ENCODE measurements at regions not wholly inside any gene's neighbourhood (a gene's known extent, or its start where the extent isn't known, plus 50 kb on each side); places are given as distances from the start of the nearest gene placed in this dataset.
A peak's percentile ranks its signal among the peaks of the same experiment; 100 is the strongest.

- Histone ChIP-seq H3K9ac (peak overlapping the region; percentile 99), H3K4me3 (ENCODE audit: low read depth in 2 of 2, low read length in 1 of 2) (peak overlapping the region; percentile 38 to 69; a peak in 3 of 4 replicates), H3K4me1 (ENCODE audit: control insufficient read depth in 1 of 2, insufficient read depth in 2 of 2, low read depth in 1 of 2, low read length in 1 of 2) (peaks cover 34 to 54% of the 10 kb centered on the region in 2 experiments; a peak in 3 of 4 replicates)
Measured at GRCh38 chr22:46065691-46066454, 84.5 kb upstream of the PPARA start.

GRCh38 chr22:46066691-46067090 lies 83.6 kb upstream of the PPARA start:
- H3K9me2 ChIP-seq = no peaks in the 10 kb centered on the region
- peak overlapping the region; percentile 38 to 69 for H3K4me3 ChIP-seq (ENCODE audit: low read depth in 2 of 2, low read length in 1 of 2)
- H3K4me2 ChIP-seq = peak overlapping the region; percentile 95
- no peaks in the 10 kb centered on the region for H3K9me3 ChIP-seq
- H3K79me2 ChIP-seq (ENCODE audit: insufficient read depth) = peaks cover 91% of the 10 kb centered on the region
- peak overlapping the region; percentile 99 for H3K9ac ChIP-seq
- no peaks in the 10 kb centered on the region for H3K36me3 ChIP-seq (replicated peaks in 1 of 2; ENCODE audit: control insufficient read depth in 1 of 2, insufficient read depth in 2 of 2, low read length in 1 of 2)
- no peaks in the 10 kb centered on the region for H4K20me1 ChIP-seq (ENCODE audit: insufficient read depth)
- H3F3A ChIP-seq (replicated peaks; ENCODE audit: insufficient read depth) = peaks cover 37% of the 10 kb centered on the region
- no peak overlapping the region for H2AFZ ChIP-seq (ENCODE audit: low read depth)
- 2% methylated on average over 11 of the region's 11 CpGs for WGBS (ENCODE audit: low lambda C conversion rate)
- peak overlapping the region; percentile 100 for H3K27ac ChIP-seq (ENCODE audit: low read depth in 2 of 2, low read length in 1 of 2)
- POLR2A ChIA-PET = interaction anchor here (0.6 to 1.3 kb wide), 4 partner anchors 12 to 53 kb away, joined by 3 to 6 read pairs (median 3); no protein-coding TSS in a partner anchor
- H3K4me1 ChIP-seq (ENCODE audit: control insufficient read depth in 1 of 2, insufficient read depth in 2 of 2, low read depth in 1 of 2, low read length in 1 of 2) = peaks cover 34 to 54% of the 10 kb centered on the region in 2 experiments; a peak in 3 of 4 replicates
- no peak for DNase-seq
- CTCF ChIA-PET = interaction anchor here (0.9 to 2.4 kb wide), 6 partner anchors 11 to 69 kb away, joined by 3 to 11 read pairs (median 6); no protein-coding TSS in a partner anchor
- no peaks in the 10 kb centered on the region for H3K27me3 ChIP-seq (ENCODE audit: insufficient read depth)
- 0 out of 2 replicates have a peak, but pooled peaks have one; percentile 19 for TF ChIP-seq MXI1 (IDR thresholded peaks at IDR 0.05; ENCODE audit: low read depth, low read length)
- no peak for TF ChIP-seq CTCF (IDR thresholded peaks at IDR 0.05)
- peak; percentile 27; the same call in 1 of the 2 replicates for TF ChIP-seq TAF1 (IDR thresholded peaks at IDR 0.05; ENCODE audit: borderline replicate concordance, low read depth, low read length)
- TF ChIP-seq NRF1 (IDR thresholded peaks at IDR 0.05; ENCODE audit: low read depth, low read length) = no peak
- TF ChIP-seq, protein P1, sequence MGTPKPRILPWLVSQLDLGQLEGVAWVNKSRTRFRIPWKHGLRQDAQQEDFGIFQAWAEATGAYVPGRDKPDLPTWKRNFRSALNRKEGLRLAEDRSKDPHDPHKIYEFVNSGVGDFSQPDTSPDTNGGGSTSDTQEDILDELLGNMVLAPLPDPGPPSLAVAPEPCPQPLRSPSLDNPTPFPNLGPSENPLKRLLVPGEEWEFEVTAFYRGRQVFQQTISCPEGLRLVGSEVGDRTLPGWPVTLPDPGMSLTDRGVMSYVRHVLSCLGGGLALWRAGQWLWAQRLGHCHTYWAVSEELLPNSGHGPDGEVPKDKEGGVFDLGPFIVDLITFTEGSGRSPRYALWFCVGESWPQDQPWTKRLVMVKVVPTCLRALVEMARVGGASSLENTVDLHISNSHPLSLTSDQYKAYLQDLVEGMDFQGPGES (IDR thresholded peaks at IDR 0.05; ENCODE audit: low read depth, low read length) = no peak
- no peak for TF ChIP-seq GATA2 (CRISPR knock-in tag; IDR thresholded peaks at IDR 0.05)
- TF ChIP-seq, protein P2, sequence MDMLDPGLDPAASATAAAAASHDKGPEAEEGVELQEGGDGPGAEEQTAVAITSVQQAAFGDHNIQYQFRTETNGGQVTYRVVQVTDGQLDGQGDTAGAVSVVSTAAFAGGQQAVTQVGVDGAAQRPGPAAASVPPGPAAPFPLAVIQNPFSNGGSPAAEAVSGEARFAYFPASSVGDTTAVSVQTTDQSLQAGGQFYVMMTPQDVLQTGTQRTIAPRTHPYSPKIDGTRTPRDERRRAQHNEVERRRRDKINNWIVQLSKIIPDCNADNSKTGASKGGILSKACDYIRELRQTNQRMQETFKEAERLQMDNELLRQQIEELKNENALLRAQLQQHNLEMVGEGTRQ (IDR thresholded peaks at IDR 0.05; ENCODE audit: borderline replicate concordance, low read depth, low read length) = no peak

More at GRCh38 chr22:46065691-46066454, 84.5 kb upstream of the PPARA start:
- TF ChIP-seq NFIC (IDR thresholded peaks at IDR 0.05; ENCODE audit: borderline replicate concordance) (no peak), MXI1 (IDR thresholded peaks at IDR 0.05; ENCODE audit: low read depth, low read length) (no peak), MEF2A (IDR thresholded peaks at IDR 0.05; ENCODE audit: borderline replicate concordance, low read depth) (no peak), TAF1 (IDR thresholded peaks at IDR 0.05; ENCODE audit: borderline replicate concordance, low read depth, low read length) (no peak), ZBTB33 (IDR thresholded peaks at IDR 0.05; ENCODE audit: borderline replicate concordance, low read depth) (no peak), FOXM1 (IDR thresholded peaks at IDR 0.05; ENCODE audit: low read depth) (no peak), RAD21 (IDR thresholded peaks at IDR 0.05; ENCODE audit: low read length) (no peak), TEAD4 (IDR thresholded peaks at IDR 0.05; ENCODE audit: borderline replicate concordance, insufficient read depth) (no peak), FOXJ3 (CRISPR knock-in tag; IDR thresholded peaks at IDR 0.05) (no peak)
- TF ChIP-seq, protein P3, sequence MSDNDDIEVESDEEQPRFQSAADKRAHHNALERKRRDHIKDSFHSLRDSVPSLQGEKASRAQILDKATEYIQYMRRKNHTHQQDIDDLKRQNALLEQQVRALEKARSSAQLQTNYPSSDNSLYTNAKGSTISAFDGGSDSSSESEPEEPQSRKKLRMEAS (IDR thresholded peaks at IDR 0.05; ENCODE audit: low read depth) = no peak
- TF ChIP-seq, protein P1 (IDR thresholded peaks at IDR 0.05; ENCODE audit: low read depth, low read length) = no peak
- Histone ChIP-seq H3F3A (replicated peaks; ENCODE audit: insufficient read depth) (peaks cover 37% of the 10 kb centered on the region), H3K9me2 (no peaks in the 10 kb centered on the region), H3K27ac (ENCODE audit: low read depth in 2 of 2, low read length in 1 of 2) (peak overlapping the region; percentile 100), H4K20me1 (ENCODE audit: insufficient read depth) (no peaks in the 10 kb centered on the region), H3K4me2 (peak overlapping the region; percentile 95), H3K27me3 (ENCODE audit: insufficient read depth) (no peaks in the 10 kb centered on the region), H3K79me2 (ENCODE audit: insufficient read depth) (peaks cover 99% of the 10 kb centered on the region), H3K9me3 (no peaks in the 10 kb centered on the region), H2AFZ (ENCODE audit: low read depth) (no peak overlapping the region), H3K36me3 (replicated peaks in 1 of 2; ENCODE audit: control insufficient read depth in 1 of 2, insufficient read depth in 2 of 2, low read length in 1 of 2) (no peaks in the 10 kb centered on the region)
- CTCF ChIA-PET = interaction anchor here (0.7 to 2.4 kb wide), 6 partner anchors 12 to 68 kb away, joined by 3 to 11 read pairs (median 6); no protein-coding TSS in a partner anchor
- no peak for DNase-seq
- 3% methylated on average over 2 of the region's 2 CpGs for WGBS (ENCODE audit: low lambda C conversion rate)
- POLR2A ChIA-PET = interaction anchor here (0.7 to 3.5 kb wide), 4 partner anchors 12 to 52 kb away, joined by 3 to 17 read pairs (median 4); no protein-coding TSS in a partner anchor
